PC-3 (cell line): ENCODE measurements at regions not wholly inside any gene's neighbourhood (a gene's known extent, or its start where the extent isn't known, plus 50 kb on each side); places are given as distances from the start of the nearest gene placed in this dataset.

Experiments used
- CTCF ChIP-seq: fragments of 300-600 bp; sonication (generic); conservative IDR thresholded peaks from 2 replicates; pipeline ENCODE4 v1.5.1; 2017; ENCODE audit warnings: antibody characterized with exemption, low read depth, mild to moderate bottlenecking, low read length
- EZH2 ChIP-seq: fragments of 300-600 bp; sonication (generic); IDR thresholded peaks from one replicate; pipeline ENCODE4 v1.6.1; 2017; ENCODE audit warnings: antibody characterized with exemption, mild to moderate bottlenecking, low read length; ENCODE audit not compliant: unreplicated experiment
- EZH2phosphoT487 ChIP-seq: fragments of 300-600 bp; sonication (generic); IDR thresholded peaks from 2 replicates; pipeline ENCODE4 v1.6.1; 2018; ENCODE audit warnings: mild to moderate bottlenecking, antibody characterized with exemption, low read length, borderline replicate concordance

DNA sequence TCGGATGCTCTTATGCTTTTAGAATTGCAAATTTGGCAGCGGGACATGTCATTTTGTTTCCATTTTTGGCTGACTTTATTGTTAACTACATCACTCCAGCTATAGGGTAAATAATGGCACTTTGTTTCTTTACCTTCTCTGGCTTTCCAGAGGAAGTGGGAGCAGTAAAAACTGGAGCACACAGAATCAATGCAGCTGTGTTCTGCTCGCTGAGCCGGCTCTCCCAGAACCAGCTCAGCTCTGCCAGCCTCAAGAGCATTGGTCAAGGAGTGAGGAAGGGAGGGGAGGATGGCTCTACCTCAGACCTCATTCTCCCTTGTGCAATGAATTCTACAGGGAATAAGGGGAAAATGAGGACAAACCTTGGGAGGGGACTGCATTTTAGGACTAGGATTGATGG is 50.5 kb upstream of the SPATA13 start:
- TF ChIP-seq CTCF: no peak
- no peak for TF ChIP-seq EZH2
- no peak for TF ChIP-seq EZH2phosphoT487
